ENCODE measurements at regions not wholly inside any gene's neighbourhood (a gene's known extent, or its start where the extent isn't known, plus 50 kb on each side); places are given as distances from the start of the nearest gene placed in this dataset.

DNA sequence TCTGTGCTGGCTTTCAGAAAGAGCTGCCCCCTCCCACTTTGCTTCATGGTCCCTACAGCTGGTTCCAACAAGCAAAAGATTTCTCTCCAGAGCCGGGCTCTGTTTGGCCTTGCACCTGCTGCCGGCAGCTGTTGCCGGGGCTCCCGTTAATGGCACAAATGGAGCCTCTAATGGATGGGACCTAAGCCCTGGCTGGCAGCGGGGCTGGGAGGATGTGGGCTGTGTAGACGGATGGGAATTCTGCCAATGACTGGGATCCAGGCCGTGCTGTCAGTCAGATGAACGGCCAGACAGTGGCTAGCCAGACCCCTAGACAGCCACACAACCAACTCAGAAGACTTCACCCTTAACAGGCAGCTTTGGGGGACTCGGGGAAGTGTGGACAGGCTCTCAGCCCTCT lies 88.0 kb downstream of the RPLP1 start:
- H3K27me3 ChIP-seq (ENCODE audit: control insufficient read depth in 1 of 2, insufficient read depth in 2 of 2, low read length in 2 of 2), result peaks cover 0 to 3% of the 10 kb centered on the region in 2 donors
- H3K36me3 ChIP-seq (ENCODE audit: control insufficient read depth in 2 of 2, insufficient read depth in 2 of 2, low read length in 2 of 2), result no peaks in the 10 kb centered on the region
- no peak overlapping the region for H3K9ac ChIP-seq (ENCODE audit: low read length in 2 of 2)
- H3K4me3 ChIP-seq (ENCODE audit: low read length in 2 of 2), result no peak overlapping the region
- no peak overlapping the region for H3K27ac ChIP-seq (ENCODE audit: low read length)
- no peaks in the 10 kb centered on the region for H3K9me3 ChIP-seq (ENCODE audit: control insufficient read depth in 2 of 2, low read length in 2 of 2)
- no peaks in the 10 kb centered on the region for H3K4me1 ChIP-seq (ENCODE audit: control insufficient read depth, insufficient read depth, low read length)

GRCh38 chr15:69542028-69542427 lies 89.4 kb downstream of the RPLP1 start:
- Histone ChIP-seq H3K27me3 (ENCODE audit: control insufficient read depth in 1 of 2, insufficient read depth in 2 of 2, low read length in 2 of 2) (peaks cover 0 to 3% of the 10 kb centered on the region in 2 donors), H3K9ac (ENCODE audit: low read length in 2 of 2) (no peak overlapping the region), H3K27ac (ENCODE audit: low read length) (no peak overlapping the region), H3K9me3 (ENCODE audit: control insufficient read depth in 2 of 2, low read length in 2 of 2) (no peaks in the 10 kb centered on the region), H3K4me3 (ENCODE audit: low read length in 2 of 2) (no peak overlapping the region), H3K4me1 (ENCODE audit: control insufficient read depth, insufficient read depth, low read length) (no peaks in the 10 kb centered on the region), H3K36me3 (ENCODE audit: control insufficient read depth in 2 of 2, insufficient read depth in 2 of 2, low read length in 2 of 2) (no peaks in the 10 kb centered on the region)

GRCh38 chr15:69543681-69544364 lies 91.2 kb downstream of the RPLP1 start:
- H3K27ac ChIP-seq (ENCODE audit: low read length), result no peak overlapping the region
- no peak overlapping the region for H3K9ac ChIP-seq (ENCODE audit: low read length in 2 of 2)
- no peak overlapping the region for H3K4me3 ChIP-seq (ENCODE audit: low read length in 2 of 2)
- H3K4me1 ChIP-seq (ENCODE audit: control insufficient read depth, insufficient read depth, low read length), result no peaks in the 10 kb centered on the region
- H3K36me3 ChIP-seq (ENCODE audit: control insufficient read depth in 2 of 2, insufficient read depth in 2 of 2, low read length in 2 of 2), result no peaks in the 10 kb centered on the region
- H3K9me3 ChIP-seq (ENCODE audit: control insufficient read depth in 2 of 2, low read length in 2 of 2), result no peaks in the 10 kb centered on the region
- peaks cover 0 to 6% of the 10 kb centered on the region in 2 donors for H3K27me3 ChIP-seq (ENCODE audit: control insufficient read depth in 1 of 2, insufficient read depth in 2 of 2, low read length in 2 of 2)

DNA sequence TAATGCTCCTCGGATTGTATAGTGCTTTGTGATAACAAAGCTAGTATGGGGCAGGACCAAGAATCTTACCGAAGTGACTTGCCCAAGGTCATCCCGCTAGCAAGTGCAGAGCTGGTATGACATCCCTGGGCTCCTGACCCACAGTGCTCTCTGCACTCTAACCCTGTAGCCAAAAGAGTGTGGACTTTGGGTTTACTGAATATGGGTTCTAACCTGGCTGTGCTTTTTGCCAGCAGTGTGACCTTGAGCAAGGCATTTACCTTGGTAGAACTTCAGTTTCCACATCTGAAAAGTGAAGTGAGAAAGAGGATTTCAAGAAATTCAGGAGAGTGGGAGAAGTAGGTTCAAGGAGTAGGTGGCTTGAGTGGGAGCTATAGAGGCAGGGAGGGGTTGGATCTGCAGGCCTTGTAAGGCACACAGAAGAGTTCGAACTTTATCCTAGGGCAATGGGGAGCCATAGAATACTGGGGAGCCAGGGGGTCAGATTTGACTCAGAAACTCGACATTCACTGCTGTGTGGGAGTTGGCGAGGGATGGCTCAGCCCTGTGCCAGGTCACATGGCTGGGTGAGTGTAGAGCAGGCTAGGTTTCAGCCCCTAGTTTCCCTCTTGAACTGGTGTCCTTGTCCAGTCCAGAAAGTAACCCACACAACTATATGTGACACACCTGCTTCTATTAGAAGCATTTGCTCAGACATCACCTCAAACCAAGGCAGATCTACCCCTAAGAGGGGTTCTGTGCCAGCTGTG lies 91.9 kb downstream of the RPLP1 start:
- Histone ChIP-seq H3K27ac (ENCODE audit: low read length) (no peak overlapping the region), H3K27me3 (ENCODE audit: control insufficient read depth in 1 of 2, insufficient read depth in 2 of 2, low read length in 2 of 2) (peaks cover 0 to 6% of the 10 kb centered on the region in 2 donors), H3K4me1 (ENCODE audit: control insufficient read depth, insufficient read depth, low read length) (no peaks in the 10 kb centered on the region), H3K36me3 (ENCODE audit: control insufficient read depth in 2 of 2, insufficient read depth in 2 of 2, low read length in 2 of 2) (no peaks in the 10 kb centered on the region), H3K9me3 (ENCODE audit: control insufficient read depth in 2 of 2, low read length in 2 of 2) (no peaks in the 10 kb centered on the region), H3K4me3 (ENCODE audit: low read length in 2 of 2) (no peak overlapping the region), H3K9ac (ENCODE audit: low read length in 2 of 2) (no peak overlapping the region)

DNA sequence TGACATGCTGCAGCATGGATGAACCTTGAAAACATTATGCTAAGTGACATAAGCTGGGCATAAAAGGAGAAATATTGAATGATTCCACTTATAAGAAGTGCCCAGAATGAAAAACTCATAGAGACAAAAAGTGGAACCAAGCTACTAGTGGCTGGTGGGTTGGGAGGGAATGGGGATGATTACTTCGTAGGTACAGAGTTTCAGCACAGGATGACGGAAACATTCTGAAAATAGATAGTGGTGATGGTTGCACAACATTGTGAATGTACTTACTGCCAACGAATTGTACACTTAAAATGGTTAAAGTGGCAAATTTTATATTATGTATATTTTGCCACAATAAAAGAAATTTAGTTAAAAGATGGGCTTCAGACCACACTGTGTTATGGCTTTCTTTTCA lies 93.6 kb downstream of the RPLP1 start:
- no peak overlapping the region for H3K27ac ChIP-seq (ENCODE audit: low read length)

DNA sequence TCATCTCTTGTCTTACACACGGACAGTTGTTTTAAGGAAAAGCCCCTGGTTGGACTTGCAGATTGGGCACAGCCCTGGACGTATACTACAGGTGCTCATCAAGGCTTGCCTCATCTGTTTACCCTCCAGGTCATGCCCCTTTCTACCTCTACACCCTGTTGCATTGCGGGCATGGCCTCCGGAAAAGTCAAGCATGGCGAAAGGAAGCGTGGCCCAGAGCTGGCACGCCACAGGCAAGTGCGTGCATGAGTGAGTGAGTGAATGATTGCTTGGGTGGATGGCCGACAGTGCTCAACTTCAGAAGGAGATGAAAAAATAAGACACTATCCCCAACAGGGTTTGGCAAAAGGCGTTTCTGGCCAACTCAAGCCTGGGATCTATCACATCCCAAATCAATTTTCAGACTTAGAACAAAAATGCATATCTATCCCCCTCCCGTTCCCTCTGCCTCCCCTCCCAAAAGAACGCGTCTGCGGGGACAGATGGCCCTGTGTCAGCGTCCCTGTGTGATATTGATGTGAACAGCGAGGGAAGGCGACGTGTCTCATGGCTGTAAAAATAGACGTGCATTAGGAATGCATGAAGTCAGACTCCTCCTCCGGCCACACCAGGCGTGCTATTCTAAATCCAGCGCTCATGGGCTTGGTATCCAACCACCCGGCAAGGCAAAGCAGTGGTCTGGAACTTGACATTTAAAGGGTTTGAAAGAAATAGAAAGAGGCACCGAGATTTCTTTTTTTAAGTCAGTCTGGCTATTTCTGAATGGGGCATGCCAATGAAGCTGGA lies 96.0 kb downstream of the RPLP1 start:
- no peak overlapping the region for H3K27ac ChIP-seq (ENCODE audit: low read length)
- H3K9me3 ChIP-seq (ENCODE audit: control insufficient read depth in 2 of 2, low read length in 2 of 2), result peaks cover 10 to 11% of the 10 kb centered on the region in 2 donors
- peaks cover 0 to 3% of the 10 kb centered on the region in 2 donors for H3K27me3 ChIP-seq (ENCODE audit: control insufficient read depth in 1 of 2, insufficient read depth in 2 of 2, low read length in 2 of 2)
- H3K4me3 ChIP-seq (ENCODE audit: low read length in 2 of 2), result no peak overlapping the region
- no peak overlapping the region for H3K9ac ChIP-seq (ENCODE audit: low read length in 2 of 2)
- no peaks in the 10 kb centered on the region for H3K36me3 ChIP-seq (ENCODE audit: control insufficient read depth in 2 of 2, insufficient read depth in 2 of 2, low read length in 2 of 2)
- H3K4me1 ChIP-seq (ENCODE audit: control insufficient read depth, insufficient read depth, low read length), result no peaks in the 10 kb centered on the region

More for the DNA sequence above, 93.6 kb downstream of the RPLP1 start:
- H3K4me3 ChIP-seq (ENCODE audit: low read length in 2 of 2), result no peak overlapping the region
- H3K4me1 ChIP-seq (ENCODE audit: control insufficient read depth, insufficient read depth, low read length), result no peaks in the 10 kb centered on the region
- H3K27me3 ChIP-seq (ENCODE audit: control insufficient read depth in 1 of 2, insufficient read depth in 2 of 2, low read length in 2 of 2), result peaks cover 0 to 6% of the 10 kb centered on the region in 2 donors
- no peaks in the 10 kb centered on the region for H3K36me3 ChIP-seq (ENCODE audit: control insufficient read depth in 2 of 2, insufficient read depth in 2 of 2, low read length in 2 of 2)
- H3K9me3 ChIP-seq (ENCODE audit: control insufficient read depth in 2 of 2, low read length in 2 of 2), result peaks cover 0 to 3% of the 10 kb centered on the region in 2 donors
- no peak overlapping the region for H3K9ac ChIP-seq (ENCODE audit: low read length in 2 of 2)

GRCh38 chr15:69551391-69552056 lies 98.9 kb downstream of the RPLP1 start:
- Histone ChIP-seq H3K4me3 (ENCODE audit: low read length in 2 of 2) (no peak overlapping the region), H3K9ac (ENCODE audit: low read length in 2 of 2) (no peak overlapping the region), H3K27me3 (ENCODE audit: control insufficient read depth in 1 of 2, insufficient read depth in 2 of 2, low read length in 2 of 2) (peaks cover 0 to 3% of the 10 kb centered on the region in 2 donors), H3K36me3 (ENCODE audit: control insufficient read depth in 2 of 2, insufficient read depth in 2 of 2, low read length in 2 of 2) (no peaks in the 10 kb centered on the region), H3K9me3 (ENCODE audit: control insufficient read depth in 2 of 2, low read length in 2 of 2) (peaks cover 10 to 11% of the 10 kb centered on the region in 2 donors), H3K4me1 (ENCODE audit: control insufficient read depth, insufficient read depth, low read length) (no peaks in the 10 kb centered on the region), H3K27ac (ENCODE audit: low read length) (no peak overlapping the region)

DNA sequence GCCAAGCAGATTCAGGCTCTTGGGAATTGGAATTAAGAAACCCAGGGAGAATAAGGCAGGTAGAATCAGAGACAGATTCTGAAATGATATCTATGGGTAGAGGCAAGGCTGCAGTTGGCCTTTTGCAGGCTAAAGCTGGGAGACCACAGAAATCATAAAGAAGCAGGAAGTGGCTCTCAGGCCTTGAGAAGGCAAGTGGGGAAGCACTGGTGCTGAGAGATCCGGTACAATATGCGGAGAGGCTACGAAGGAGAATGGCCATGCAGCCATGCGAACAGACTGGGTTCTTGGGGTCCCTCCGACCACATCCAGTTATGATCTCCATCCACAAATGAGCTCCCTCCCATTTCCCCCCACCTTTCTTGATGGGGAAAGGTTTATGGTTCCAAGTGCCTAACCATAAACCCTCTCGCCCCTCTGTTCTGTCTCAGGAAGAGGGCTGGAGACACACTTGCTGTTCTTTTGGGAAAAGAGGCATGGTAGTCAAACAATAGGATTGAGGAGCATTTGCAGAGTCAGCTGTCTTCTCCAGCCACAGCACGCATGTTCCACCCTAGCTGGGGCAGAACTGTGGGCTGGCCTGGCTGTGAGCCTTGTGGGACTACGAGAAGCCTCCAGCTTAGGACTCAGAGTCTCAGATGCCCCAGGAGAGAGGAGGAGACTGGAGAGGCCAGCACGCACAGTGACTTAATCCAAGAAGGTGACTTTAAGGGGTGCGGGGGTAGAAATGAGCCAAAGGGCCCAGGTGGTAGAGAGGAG lies 99.6 kb downstream of the RPLP1 start:
- peaks cover 0 to 3% of the 10 kb centered on the region in 2 donors for H3K27me3 ChIP-seq (ENCODE audit: control insufficient read depth in 1 of 2, insufficient read depth in 2 of 2, low read length in 2 of 2)
- H3K4me1 ChIP-seq (ENCODE audit: control insufficient read depth, insufficient read depth, low read length), result no peaks in the 10 kb centered on the region
- H3K4me3 ChIP-seq (ENCODE audit: low read length in 2 of 2), result no peak overlapping the region
- H3K36me3 ChIP-seq (ENCODE audit: control insufficient read depth in 2 of 2, insufficient read depth in 2 of 2, low read length in 2 of 2), result no peaks in the 10 kb centered on the region
- H3K9me3 ChIP-seq (ENCODE audit: control insufficient read depth in 2 of 2, low read length in 2 of 2), result peaks cover 10 to 11% of the 10 kb centered on the region in 2 donors
- no peak overlapping the region for H3K9ac ChIP-seq (ENCODE audit: low read length in 2 of 2)
- H3K27ac ChIP-seq (ENCODE audit: low read length), result no peak overlapping the region

DNA sequence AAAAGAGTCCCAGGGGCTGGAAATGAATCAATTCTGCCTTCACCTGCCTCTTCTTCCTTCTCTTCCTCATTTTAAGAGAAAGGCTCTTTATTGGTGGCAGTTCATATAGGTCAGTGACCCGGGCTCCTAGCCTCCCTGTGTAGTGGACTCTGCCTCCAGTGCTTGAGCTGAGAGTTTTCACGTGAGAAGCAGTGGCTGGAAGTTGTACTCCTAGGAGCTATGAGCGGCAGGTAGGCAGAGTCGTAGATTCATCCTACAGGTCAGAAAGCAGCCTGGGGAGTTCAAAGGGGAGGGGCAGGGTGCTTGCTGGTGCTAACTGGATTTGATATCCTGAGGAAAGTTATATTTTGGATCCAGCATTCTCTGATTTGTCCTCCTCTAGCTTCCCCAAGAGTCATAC lies 101.1 kb downstream of the RPLP1 start:
- H3K27ac ChIP-seq (ENCODE audit: low read length), result no peak overlapping the region

More for the DNA sequence above, 101.1 kb downstream of the RPLP1 start:
- no peaks in the 10 kb centered on the region for H3K27me3 ChIP-seq (ENCODE audit: control insufficient read depth in 1 of 2, insufficient read depth in 2 of 2, low read length in 2 of 2)
- H3K9me3 ChIP-seq (ENCODE audit: control insufficient read depth in 2 of 2, low read length in 2 of 2), result peaks cover 10 to 11% of the 10 kb centered on the region in 2 donors
- no peaks in the 10 kb centered on the region for H3K4me1 ChIP-seq (ENCODE audit: control insufficient read depth, insufficient read depth, low read length)
- no peaks in the 10 kb centered on the region for H3K36me3 ChIP-seq (ENCODE audit: control insufficient read depth in 2 of 2, insufficient read depth in 2 of 2, low read length in 2 of 2)
- H3K9ac ChIP-seq (ENCODE audit: low read length in 2 of 2), result no peak overlapping the region
- H3K4me3 ChIP-seq (ENCODE audit: low read length in 2 of 2), result no peak overlapping the region

Data from stomach smooth muscle (tissue), 2 donors.